Astrocyte (in vitro differentiated cells and primary cell): ENCODE measurements at regions not wholly inside any gene's neighbourhood (a gene's known extent, or its start where the extent isn't known, plus 50 kb on each side); places are given as distances from the start of the nearest gene placed in this dataset.

ENCODE experiments used
- CTCF ChIP-seq: IDR thresholded peaks from 2 replicates; pipeline ENCODE4 v1.5.1; 2011; ENCODE audit warnings: low read depth, mild to moderate bottlenecking, inconsistent platforms, low read length, moderate library complexity; ENCODE audit not compliant: insufficient read depth
- EZH2 ChIP-seq: IDR thresholded peaks from 2 replicates; pipeline ENCODE4 v1.6.1; 2012; ENCODE audit warnings: mild to moderate bottlenecking, low read length, inconsistent platforms; ENCODE audit not compliant: insufficient read depth

GRCh38 chr3:157810924-157811718 lies 295.1 kb downstream of the SHOX2 start:
- TF ChIP-seq CTCF (no peak), EZH2 (no peak)
